ENCODE measurements at regions not wholly inside any gene's neighbourhood (a gene's known extent, or its start where the extent isn't known, plus 50 kb on each side); places are given as distances from the start of the nearest gene placed in this dataset.

DNA sequence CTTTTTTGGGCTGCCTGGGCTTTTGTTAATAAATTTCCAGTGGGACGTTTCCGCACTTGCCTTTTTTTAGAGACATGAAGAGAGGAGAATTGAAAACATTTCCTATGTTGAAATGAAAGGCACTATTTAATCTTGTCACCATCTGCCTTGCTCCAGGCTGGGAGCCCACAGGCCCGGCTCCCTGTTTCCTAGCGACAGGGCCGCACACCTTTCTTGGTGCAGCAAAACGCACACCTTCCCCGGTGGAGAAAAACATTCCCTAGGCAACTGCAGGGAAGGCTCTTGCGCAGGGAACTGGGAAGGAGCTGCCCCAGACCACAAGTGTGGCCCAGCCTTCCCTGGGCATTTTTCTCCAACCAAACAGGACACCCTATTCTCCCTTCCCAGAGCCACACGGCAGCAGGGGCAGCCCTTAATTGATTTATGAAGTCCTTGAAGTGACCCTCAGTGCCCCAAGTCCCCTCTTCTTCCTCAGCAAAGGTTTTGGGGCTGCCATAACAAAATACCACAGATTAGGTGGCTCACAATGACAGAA lies 79.3 kb upstream of the KCNK12 start:
- H4K20me1 ChIP-seq (ENCODE audit: low read length) = no peaks in the 10 kb centered on the region
- H3K4me3 ChIP-seq (ENCODE audit: low read length) = no peak overlapping the region
- DNase-seq = no peak
- H3K9me3 ChIP-seq (ENCODE audit: low read length) = no peaks in the 10 kb centered on the region
- H3K9ac ChIP-seq (ENCODE audit: low read length) = no peak overlapping the region
- no peaks in the 10 kb centered on the region for H3K27me3 ChIP-seq (ENCODE audit: low read length)
- BruUV-seq (replicated peaks) = no TSS peak
- H3K4me2 ChIP-seq (ENCODE audit: low read length) = no peak overlapping the region
- no peaks in the 10 kb centered on the region for H3K36me3 ChIP-seq (ENCODE audit: low read depth, low read length)
- peaks cover 18% of the 10 kb centered on the region for H3K4me1 ChIP-seq (ENCODE audit: insufficient read depth, low read length)
- TF ChIP-seq, protein P1, sequence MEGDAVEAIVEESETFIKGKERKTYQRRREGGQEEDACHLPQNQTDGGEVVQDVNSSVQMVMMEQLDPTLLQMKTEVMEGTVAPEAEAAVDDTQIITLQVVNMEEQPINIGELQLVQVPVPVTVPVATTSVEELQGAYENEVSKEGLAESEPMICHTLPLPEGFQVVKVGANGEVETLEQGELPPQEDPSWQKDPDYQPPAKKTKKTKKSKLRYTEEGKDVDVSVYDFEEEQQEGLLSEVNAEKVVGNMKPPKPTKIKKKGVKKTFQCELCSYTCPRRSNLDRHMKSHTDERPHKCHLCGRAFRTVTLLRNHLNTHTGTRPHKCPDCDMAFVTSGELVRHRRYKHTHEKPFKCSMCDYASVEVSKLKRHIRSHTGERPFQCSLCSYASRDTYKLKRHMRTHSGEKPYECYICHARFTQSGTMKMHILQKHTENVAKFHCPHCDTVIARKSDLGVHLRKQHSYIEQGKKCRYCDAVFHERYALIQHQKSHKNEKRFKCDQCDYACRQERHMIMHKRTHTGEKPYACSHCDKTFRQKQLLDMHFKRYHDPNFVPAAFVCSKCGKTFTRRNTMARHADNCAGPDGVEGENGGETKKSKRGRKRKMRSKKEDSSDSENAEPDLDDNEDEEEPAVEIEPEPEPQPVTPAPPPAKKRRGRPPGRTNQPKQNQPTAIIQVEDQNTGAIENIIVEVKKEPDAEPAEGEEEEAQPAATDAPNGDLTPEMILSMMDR (conservative IDR thresholded peaks at IDR 0.05; ENCODE audit: low read depth, low read length) = no peak
- TF ChIP-seq EZH2phosphoT487 (IDR thresholded peaks at IDR 0.05; ENCODE audit: borderline replicate concordance, low read length) = no peak
- CTCF ChIA-PET = no interaction called here
- POLR2A ChIA-PET (ENCODE audit: unreplicated experiment) = no interaction called here
- H3K9me2 ChIP-seq (replicated peaks; ENCODE audit: low read length) = no peaks in the 10 kb centered on the region
- no peaks in the 10 kb centered on the region for H3F3A ChIP-seq (ENCODE audit: low read length, unreplicated experiment)
- intact Hi-C loops (cut with micrococcal nuclease) = no loop called here
- H3K79me2 ChIP-seq (ENCODE audit: low read length) = no peaks in the 10 kb centered on the region
- H2AFZ ChIP-seq (ENCODE audit: low read length) = no peak overlapping the region
- ATAC-seq = no peak
- H3K27ac ChIP-seq (ENCODE audit: low read length) = no peak overlapping the region

DNA sequence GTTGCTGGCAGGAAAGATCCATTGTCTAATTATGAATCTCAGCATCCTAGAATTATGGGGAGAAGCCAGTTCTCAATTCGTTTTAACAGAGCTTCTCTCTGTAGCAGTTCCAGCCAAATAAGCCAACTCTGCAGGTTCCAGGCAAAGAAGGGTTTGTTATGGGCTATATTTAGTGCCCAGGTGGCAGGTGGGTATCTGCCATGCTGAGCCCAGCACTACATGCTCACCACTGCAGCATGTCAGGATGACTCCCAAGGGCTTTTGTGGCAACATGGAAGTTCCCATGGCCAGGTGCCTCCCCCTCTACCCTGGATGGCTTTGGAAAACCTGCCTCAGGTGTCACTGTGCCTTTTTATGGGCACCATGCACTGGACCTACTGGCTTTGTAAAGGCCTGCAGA lies 74.5 kb upstream of the KCNK12 start:
- BruUV-seq (replicated peaks) = no TSS peak
- Histone ChIP-seq H3K27ac (ENCODE audit: low read length) (no peak overlapping the region), H3K9me2 (replicated peaks; ENCODE audit: low read length) (no peaks in the 10 kb centered on the region), H3K79me2 (ENCODE audit: low read length) (no peaks in the 10 kb centered on the region), H3K4me1 (ENCODE audit: insufficient read depth, low read length) (peaks cover 10% of the 10 kb centered on the region), H4K20me1 (ENCODE audit: low read length) (no peaks in the 10 kb centered on the region), H2AFZ (ENCODE audit: low read length) (no peak overlapping the region), H3K36me3 (ENCODE audit: low read depth, low read length) (no peaks in the 10 kb centered on the region), H3K4me3 (ENCODE audit: low read length) (no peak overlapping the region), H3K27me3 (ENCODE audit: low read length) (no peaks in the 10 kb centered on the region), H3F3A (ENCODE audit: low read length, unreplicated experiment) (no peaks in the 10 kb centered on the region), H3K4me2 (ENCODE audit: low read length) (no peak overlapping the region), H3K9ac (ENCODE audit: low read length) (no peak overlapping the region), H3K9me3 (ENCODE audit: low read length) (no peaks in the 10 kb centered on the region)
- CTCF ChIA-PET = no interaction called here
- POLR2A ChIA-PET (ENCODE audit: unreplicated experiment) = no interaction called here
- ATAC-seq (no peak), DNase-seq (no peak)
- TF ChIP-seq, protein P1 (conservative IDR thresholded peaks at IDR 0.05; ENCODE audit: low read depth, low read length) = no peak
- TF ChIP-seq EZH2phosphoT487 (IDR thresholded peaks at IDR 0.05; ENCODE audit: borderline replicate concordance, low read length) = no peak
- no peak for TF ChIP-seq EZH2 (IDR thresholded peaks at IDR 0.05; ENCODE audit: low read length, unreplicated experiment)
- intact Hi-C loops (cut with micrococcal nuclease) = no loop called here

DNA sequence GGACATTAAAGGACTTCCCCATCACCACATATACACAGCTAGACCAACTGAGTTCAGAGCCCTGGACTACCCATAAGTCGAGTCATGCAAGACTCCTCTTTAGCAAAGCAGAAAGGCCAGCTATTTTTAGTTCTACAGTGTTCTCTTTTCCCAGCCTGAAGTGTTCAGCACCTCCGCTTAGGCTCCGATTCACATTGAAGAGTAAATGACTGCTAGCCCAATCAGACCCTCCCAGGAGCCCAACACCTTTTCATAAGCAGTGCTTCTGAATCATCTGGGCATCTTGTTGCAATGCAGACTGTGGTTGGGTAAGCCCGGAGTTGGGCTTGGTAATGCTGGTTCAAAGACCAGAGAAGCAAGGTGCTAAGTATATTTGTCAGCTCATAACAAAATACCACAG lies 73.6 kb upstream of the KCNK12 start:
- Histone ChIP-seq H3K9me2 (replicated peaks; ENCODE audit: low read length) (no peaks in the 10 kb centered on the region), H3F3A (ENCODE audit: low read length, unreplicated experiment) (no peaks in the 10 kb centered on the region)
- intact Hi-C loops (cut with micrococcal nuclease) = no loop called here

More for the DNA sequence above, 73.6 kb upstream of the KCNK12 start:
- no peak for ATAC-seq
- TF ChIP-seq, protein P1 (conservative IDR thresholded peaks at IDR 0.05; ENCODE audit: low read depth, low read length) = no peak
- TF ChIP-seq EZH2 (IDR thresholded peaks at IDR 0.05; ENCODE audit: low read length, unreplicated experiment) (no peak), EZH2phosphoT487 (IDR thresholded peaks at IDR 0.05; ENCODE audit: borderline replicate concordance, low read length) (no peak)
- H3K4me3 ChIP-seq (ENCODE audit: low read length) = no peak overlapping the region
- ChIA-PET POLR2A (ENCODE audit: unreplicated experiment) (no interaction called here), CTCF (no interaction called here)
- no peak overlapping the region for H2AFZ ChIP-seq (ENCODE audit: low read length)
- no peak overlapping the region for H3K4me2 ChIP-seq (ENCODE audit: low read length)
- no peaks in the 10 kb centered on the region for H3K9me3 ChIP-seq (ENCODE audit: low read length)
- no peak for DNase-seq
- no peaks in the 10 kb centered on the region for H4K20me1 ChIP-seq (ENCODE audit: low read length)
- no peaks in the 10 kb centered on the region for H3K36me3 ChIP-seq (ENCODE audit: low read depth, low read length)
- H3K9ac ChIP-seq (ENCODE audit: low read length) = no peak overlapping the region
- H3K27ac ChIP-seq (ENCODE audit: low read length) = no peak overlapping the region
- H3K79me2 ChIP-seq (ENCODE audit: low read length) = no peaks in the 10 kb centered on the region
- H3K27me3 ChIP-seq (ENCODE audit: low read length) = no peaks in the 10 kb centered on the region
- BruUV-seq (replicated peaks) = no TSS peak
- peaks cover 10% of the 10 kb centered on the region for H3K4me1 ChIP-seq (ENCODE audit: insufficient read depth, low read length)

All from PC-3 (cell line).